ENCODE measurements at regions not wholly inside any gene's neighbourhood (a gene's known extent, or its start where the extent isn't known, plus 50 kb on each side); places are given as distances from the start of the nearest gene placed in this dataset.

DNA sequence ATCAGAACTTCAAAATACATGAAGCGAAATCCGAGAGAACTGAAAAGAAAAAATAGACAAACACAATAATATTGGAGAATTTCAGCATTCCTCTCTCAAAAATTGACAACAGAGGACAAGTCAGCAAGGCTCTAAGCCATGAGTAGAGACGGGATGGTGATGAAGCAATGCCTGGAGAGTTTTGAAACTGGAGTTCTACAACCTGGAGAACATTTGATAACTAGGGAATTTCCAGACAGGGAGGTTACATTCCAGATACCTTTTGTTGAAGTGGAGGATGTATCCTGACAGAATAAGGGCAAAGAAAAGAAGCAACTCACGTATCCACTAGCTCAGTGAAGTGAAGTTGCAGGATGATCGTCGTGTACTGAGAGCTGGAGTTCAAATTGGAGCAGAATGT lies 291.4 kb downstream of the CTTN start:
- TF ChIP-seq EZH2phosphoT487 (IDR thresholded peaks at IDR 0.05; ENCODE audit: insufficient read depth, low read depth) (no peak), EZH2 (IDR thresholded peaks at IDR 0.05; ENCODE audit: insufficient read depth, poor library complexity, severe bottlenecking) (no peak)

Data from GM23248 (cell line).